NCI-H2227 treated with DMSO at 0.1 percent for 48 hours (cell line): ENCODE measurements at regions not wholly inside any gene's neighbourhood (a gene's known extent, or its start where the extent isn't known, plus 50 kb on each side); places are given as distances from the start of the nearest gene placed in this dataset.

Source experiments
- DNase-seq: peaks from one replicate; lab custom pipeline; 2025; lab: John Stamatoyannopoulos, UW

GRCh38 chr9:88792502-88792901 is 198.8 kb upstream of the S1PR3 start:
- DNase-seq = no peak

- no peak for DNase-seq
Measured at GRCh38 chr9:88794100-88794499, 197.2 kb upstream of the S1PR3 start.

- no peak for DNase-seq
Measured at GRCh38 chr9:88796947-88797346, 194.3 kb upstream of the S1PR3 start.

- no peak for DNase-seq
Measured at GRCh38 chr9:88798476-88798875, 192.8 kb upstream of the S1PR3 start.

- no peak for DNase-seq
Measured at GRCh38 chr9:88799541-88800328, 191.5 kb upstream of the S1PR3 start.

- no peak for DNase-seq
Measured at GRCh38 chr9:88800329-88800682, 191.0 kb upstream of the S1PR3 start.

- DNase-seq = no peak
Measured at GRCh38 chr9:88801214-88801796, 190.0 kb upstream of the S1PR3 start.

GRCh38 chr9:88802533-88802932 is 188.7 kb upstream of the S1PR3 start:
- DNase-seq = no peak

- DNase-seq = no peak
Measured at GRCh38 chr9:88803546-88804253, 187.6 kb upstream of the S1PR3 start.

GRCh38 chr9:88804254-88804596 is 187.0 kb upstream of the S1PR3 start:
- no peak for DNase-seq

GRCh38 chr9:88805217-88805943 is 185.9 kb upstream of the S1PR3 start:
- no peak for DNase-seq

GRCh38 chr9:88807426-88807825 is 183.8 kb upstream of the S1PR3 start:
- no peak for DNase-seq

- no peak for DNase-seq
Measured at GRCh38 chr9:88808019-88808656, 183.1 kb upstream of the S1PR3 start.

- DNase-seq = no peak
Measured at GRCh38 chr9:88808761-88809354, 182.4 kb upstream of the S1PR3 start.

GRCh38 chr9:88809355-88810161 is 181.7 kb upstream of the S1PR3 start:
- DNase-seq = no peak

GRCh38 chr9:88810826-88811225 is 180.4 kb upstream of the S1PR3 start:
- no peak for DNase-seq

GRCh38 chr9:88811511-88811910 is 179.8 kb upstream of the S1PR3 start:
- no peak for DNase-seq

GRCh38 chr9:88812938-88813637 is 178.2 kb upstream of the S1PR3 start:
- no peak for DNase-seq

- DNase-seq = no peak
Measured at GRCh38 chr9:88813638-88814209, 177.5 kb upstream of the S1PR3 start.

- DNase-seq = no peak
Measured at GRCh38 chr9:88814577-88814976, 176.7 kb upstream of the S1PR3 start.
